Choroid plexus epithelial cell (primary cell): ENCODE measurements at regions not wholly inside any gene's neighbourhood (a gene's known extent, or its start where the extent isn't known, plus 50 kb on each side); places are given as distances from the start of the nearest gene placed in this dataset.

Experiments
- DNase-seq: peaks from one replicate; pipeline ENCODE4 v3.0.0-alpha.2; 2010; ENCODE audit warnings: low read depth
- H3K4me3 ChIP-seq: 2 replicates; pipeline ENCODE4 v1.5.1; 2011; ENCODE audit warnings: low read depth, mild to moderate bottlenecking, control low read depth, low read length, moderate library complexity
- CTCF ChIP-seq: conservative IDR thresholded peaks from 2 replicates; pipeline ENCODE4 v1.5.1; 2011; ENCODE audit warnings: low read depth, mild to moderate bottlenecking, control low read depth, inconsistent platforms, low read length, moderate library complexity

DNA sequence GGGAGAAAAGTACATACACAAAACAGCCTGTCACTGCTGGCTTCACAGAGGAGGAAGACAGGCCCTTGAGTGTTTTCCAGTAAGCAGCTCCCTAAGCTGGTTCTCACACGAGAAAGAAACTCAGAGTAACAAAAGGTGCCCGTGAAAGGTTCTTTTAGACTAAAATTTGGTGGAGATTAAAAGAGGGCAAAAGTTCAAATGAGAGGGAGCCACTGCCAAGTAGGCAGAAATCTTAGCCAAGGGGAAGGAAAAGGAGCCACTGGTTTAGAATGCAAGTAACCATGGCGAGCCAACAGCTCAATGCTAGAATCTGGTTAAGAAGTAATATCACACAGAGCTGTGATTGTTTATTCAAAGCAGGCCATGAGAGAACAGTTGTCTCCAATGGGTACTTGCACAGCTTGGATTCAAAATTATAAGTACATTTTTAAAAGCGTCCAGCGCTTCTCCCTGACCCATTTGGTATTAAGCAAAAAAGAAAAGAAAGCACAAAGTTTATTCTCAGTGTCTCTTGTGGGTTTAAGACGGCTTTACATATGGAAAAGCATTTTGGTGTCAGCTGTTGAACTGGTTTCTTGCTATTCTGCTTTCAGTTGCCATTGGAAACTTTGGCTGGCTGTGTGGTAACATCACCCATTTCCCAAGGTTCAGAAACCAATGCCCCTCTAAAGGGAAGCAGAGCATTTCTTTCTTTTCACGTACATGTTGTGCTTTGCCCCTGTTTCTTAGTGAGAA, 648.5 kb downstream of the RNF144B start:
- TF ChIP-seq CTCF: no peak
- DNase-seq: peak; percentile 1
- H3K4me3 ChIP-seq: no peak overlapping the region

DNA sequence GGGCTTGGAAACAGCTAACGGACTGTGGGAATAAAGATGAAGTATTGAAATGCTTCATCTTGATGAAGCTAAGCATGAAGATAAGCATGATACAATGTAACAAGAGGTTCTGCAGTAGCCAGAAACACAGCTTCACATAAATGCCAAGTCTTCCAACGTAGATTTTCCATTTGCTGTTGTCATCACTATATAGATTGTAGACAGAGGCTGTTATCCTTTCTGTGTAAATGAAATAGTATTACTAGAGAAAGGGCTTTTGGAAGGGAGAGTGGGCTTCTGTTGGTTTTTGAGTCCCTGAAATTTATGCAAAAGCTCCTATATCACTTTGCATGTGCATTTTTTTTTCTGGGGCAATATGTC, 649.0 kb downstream of the RNF144B start:
- no peak for TF ChIP-seq CTCF
- DNase-seq: no peak
- H3K4me3 ChIP-seq: no peak overlapping the region

GRCh38 chr6:19037607-19038006, 650.5 kb downstream of the RNF144B start:
- no peak for TF ChIP-seq CTCF
- H3K4me3 ChIP-seq: no peak overlapping the region
- DNase-seq: no peak

DNA sequence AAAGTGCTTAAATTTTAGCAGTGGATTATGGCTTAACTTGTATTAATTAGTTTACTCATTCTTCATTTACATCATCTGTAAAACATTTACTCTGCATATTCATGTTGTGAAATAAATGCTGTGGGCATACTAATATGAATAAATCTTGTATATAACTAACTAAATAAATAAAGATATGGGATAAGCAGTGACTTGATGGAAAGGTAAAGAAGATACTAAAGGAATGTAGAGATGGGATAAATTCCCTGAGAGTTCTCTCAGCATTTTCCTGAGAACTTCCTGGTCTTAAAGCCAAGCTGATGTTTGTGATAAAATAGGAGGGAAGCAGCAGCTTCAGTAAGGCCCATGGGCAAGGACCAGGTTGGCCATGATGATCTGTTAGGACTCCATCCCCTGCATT, 652.1 kb downstream of the RNF144B start:
- TF ChIP-seq CTCF: no peak
- no peak for DNase-seq
- H3K4me3 ChIP-seq: no peak overlapping the region

- TF ChIP-seq CTCF: no peak
- H3K4me3 ChIP-seq: no peak overlapping the region
These were observed 654.8 kb downstream of the RNF144B start for GRCh38 chr6:19041906-19042305.

GRCh38 chr6:19042420-19042819, 655.3 kb downstream of the RNF144B start:
- no peak for TF ChIP-seq CTCF
- H3K4me3 ChIP-seq: no peak overlapping the region
- no peak for DNase-seq

More at GRCh38 chr6:19041906-19042305, 654.8 kb downstream of the RNF144B start:
- DNase-seq: no peak

DNA sequence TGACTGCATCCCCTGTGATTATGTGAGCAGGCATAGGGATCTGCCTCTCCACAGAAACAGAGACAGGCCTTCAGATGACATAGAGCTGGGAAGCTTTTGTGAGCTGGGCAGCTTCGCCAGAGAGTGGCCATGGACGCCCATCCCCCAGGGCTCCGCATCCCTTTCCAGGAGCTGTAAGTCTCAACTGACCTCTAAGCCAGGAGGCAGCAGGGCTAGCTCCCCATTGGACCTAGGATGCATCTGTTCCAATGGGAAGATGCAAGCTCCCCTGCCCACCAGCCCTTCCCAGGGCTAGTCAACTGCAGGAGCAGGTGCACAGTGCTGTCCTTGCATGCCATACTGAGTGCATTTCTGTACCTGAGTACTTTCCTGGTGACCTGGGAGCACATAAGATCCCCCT, 663.6 kb downstream of the RNF144B start:
- no peak for TF ChIP-seq CTCF
- H3K4me3 ChIP-seq: no peak overlapping the region
- DNase-seq: no peak
